ENCODE measurements at regions not wholly inside any gene's neighbourhood (a gene's known extent, or its start where the extent isn't known, plus 50 kb on each side); places are given as distances from the start of the nearest gene placed in this dataset.

DNA sequence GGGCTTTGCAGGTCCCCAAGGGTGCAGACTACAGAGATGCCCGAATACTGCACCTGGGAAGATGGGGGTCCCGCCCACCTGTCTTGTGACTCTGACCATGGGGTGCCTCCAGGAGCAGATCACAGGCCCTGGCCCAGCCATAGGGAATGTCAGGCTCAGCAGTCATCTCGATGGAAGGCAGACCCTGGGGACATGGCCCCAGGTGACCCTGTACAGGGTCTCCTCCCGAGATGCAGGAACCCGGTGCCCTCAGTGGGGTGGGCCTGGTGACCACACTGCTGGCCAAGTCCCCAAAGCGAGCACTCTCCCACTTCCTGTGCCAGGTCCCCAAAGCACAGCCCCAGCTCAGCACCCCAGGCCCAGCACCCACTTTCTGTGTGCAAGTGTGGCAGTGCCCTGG lies 903.7 kb upstream of the USP15 start:
- WGBS, 2 experiments = 91 to 92% methylated on average over 6 of the region's 6 CpGs
- H3K9me3 ChIP-seq (ENCODE audit: control insufficient read depth, low read length) = no peaks in the 10 kb centered on the region
- H3K27ac ChIP-seq (ENCODE audit: insufficient read depth, low read depth, low read length, poor library complexity, severe bottlenecking) = no peak overlapping the region
- no peak overlapping the region for H3K4me3 ChIP-seq (ENCODE audit: insufficient read depth, low read depth, low read length)
- H3K27me3 ChIP-seq (ENCODE audit: control insufficient read depth, insufficient read depth, low read length, poor library complexity, severe bottlenecking) = no peaks in the 10 kb centered on the region
- no peaks in the 10 kb centered on the region for H3K4me1 ChIP-seq (ENCODE audit: control insufficient read depth, insufficient read depth, low read length)
- H3K36me3 ChIP-seq (ENCODE audit: control insufficient read depth, insufficient read depth, low read length) = no peaks in the 10 kb centered on the region

DNA sequence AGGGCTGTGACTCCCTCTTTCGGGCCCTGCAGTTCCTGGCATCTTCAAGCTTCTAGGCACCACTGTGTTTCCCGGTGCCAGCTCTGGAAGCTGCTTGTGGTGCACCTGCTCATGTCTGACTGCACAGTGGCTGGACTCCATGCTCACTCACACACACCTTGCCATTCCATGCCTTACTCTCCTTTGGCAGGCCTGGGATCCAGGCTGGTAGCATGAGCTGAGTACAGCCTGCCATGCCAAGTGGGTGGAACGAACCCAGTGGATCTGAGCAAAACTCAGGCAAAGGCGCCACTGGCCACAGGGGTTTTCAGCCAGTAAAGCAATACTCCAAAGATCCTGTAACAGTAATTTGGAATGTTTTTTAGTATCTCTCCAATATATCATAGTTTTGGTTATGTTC lies 902.7 kb upstream of the USP15 start:
- Histone ChIP-seq H3K4me1 (ENCODE audit: control insufficient read depth, insufficient read depth, low read length) (no peaks in the 10 kb centered on the region), H3K9me3 (ENCODE audit: control insufficient read depth, low read length) (no peaks in the 10 kb centered on the region), H3K4me3 (ENCODE audit: insufficient read depth, low read depth, low read length) (no peak overlapping the region), H3K27ac (ENCODE audit: insufficient read depth, low read depth, low read length, poor library complexity, severe bottlenecking) (no peak overlapping the region), H3K27me3 (ENCODE audit: control insufficient read depth, insufficient read depth, low read length, poor library complexity, severe bottlenecking) (no peaks in the 10 kb centered on the region), H3K36me3 (ENCODE audit: control insufficient read depth, insufficient read depth, low read length) (no peaks in the 10 kb centered on the region)
- WGBS, 2 experiments = 83 to 95% methylated on average over 4 of the region's 4 CpGs

DNA sequence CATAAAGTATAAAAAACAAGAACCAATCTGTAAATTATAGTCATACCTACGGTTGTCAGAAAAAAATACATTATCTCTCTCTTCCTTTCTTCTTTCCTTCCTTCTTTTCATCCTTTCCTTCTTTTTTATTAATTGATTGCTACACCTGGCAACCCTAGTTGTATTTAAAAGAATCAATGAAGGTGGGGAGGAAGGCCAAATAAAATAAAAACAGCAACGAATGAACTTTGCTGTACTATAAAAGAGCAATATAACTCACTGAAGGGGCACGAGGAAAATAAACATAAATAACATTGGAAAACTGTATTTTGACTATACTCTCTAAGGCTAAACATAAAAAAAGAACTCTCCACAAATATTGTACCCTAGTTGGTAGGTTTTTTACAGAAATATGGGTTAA lies 898.2 kb upstream of the USP15 start:
- Histone ChIP-seq H3K27ac (ENCODE audit: insufficient read depth, low read depth, low read length, poor library complexity, severe bottlenecking) (no peak overlapping the region), H3K4me3 (ENCODE audit: insufficient read depth, low read depth, low read length) (no peak overlapping the region), H3K9me3 (ENCODE audit: control insufficient read depth, low read length) (no peaks in the 10 kb centered on the region), H3K36me3 (ENCODE audit: control insufficient read depth, insufficient read depth, low read length) (no peaks in the 10 kb centered on the region), H3K4me1 (ENCODE audit: control insufficient read depth, insufficient read depth, low read length) (no peaks in the 10 kb centered on the region), H3K27me3 (ENCODE audit: control insufficient read depth, insufficient read depth, low read length, poor library complexity, severe bottlenecking) (no peaks in the 10 kb centered on the region)
- WGBS, 2 experiments = 73 to 92% methylated on average over 3 of the region's 3 CpGs

DNA sequence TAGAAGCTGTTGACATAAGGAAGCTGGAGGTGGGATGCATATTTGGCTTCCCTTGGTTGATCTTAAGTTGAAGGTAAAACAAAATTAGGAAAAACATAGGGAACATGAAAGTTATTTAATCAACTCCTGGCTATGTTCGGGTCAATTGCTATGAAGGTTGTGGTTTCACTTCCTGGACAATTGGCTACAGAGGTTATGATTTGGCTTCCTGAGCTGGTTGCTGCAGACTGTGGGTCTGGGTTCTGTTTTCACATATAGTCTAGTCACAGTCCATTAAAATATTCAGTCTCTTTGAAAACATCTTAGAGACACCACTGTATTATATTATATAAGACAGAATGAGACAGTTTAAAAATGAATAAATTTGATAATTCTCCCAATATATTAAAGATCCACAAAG lies 895.2 kb upstream of the USP15 start:
- Histone ChIP-seq H3K27ac (ENCODE audit: insufficient read depth, low read depth, low read length, poor library complexity, severe bottlenecking) (no peak overlapping the region), H3K27me3 (ENCODE audit: control insufficient read depth, insufficient read depth, low read length, poor library complexity, severe bottlenecking) (no peaks in the 10 kb centered on the region), H3K9me3 (ENCODE audit: control insufficient read depth, low read length) (no peaks in the 10 kb centered on the region), H3K4me3 (ENCODE audit: insufficient read depth, low read depth, low read length) (no peak overlapping the region), H3K4me1 (ENCODE audit: control insufficient read depth, insufficient read depth, low read length) (no peaks in the 10 kb centered on the region), H3K36me3 (ENCODE audit: control insufficient read depth, insufficient read depth, low read length) (no peaks in the 10 kb centered on the region)
- 93 to 96% methylated on average over 1 of the region's 1 CpG for WGBS, 2 experiments

DNA sequence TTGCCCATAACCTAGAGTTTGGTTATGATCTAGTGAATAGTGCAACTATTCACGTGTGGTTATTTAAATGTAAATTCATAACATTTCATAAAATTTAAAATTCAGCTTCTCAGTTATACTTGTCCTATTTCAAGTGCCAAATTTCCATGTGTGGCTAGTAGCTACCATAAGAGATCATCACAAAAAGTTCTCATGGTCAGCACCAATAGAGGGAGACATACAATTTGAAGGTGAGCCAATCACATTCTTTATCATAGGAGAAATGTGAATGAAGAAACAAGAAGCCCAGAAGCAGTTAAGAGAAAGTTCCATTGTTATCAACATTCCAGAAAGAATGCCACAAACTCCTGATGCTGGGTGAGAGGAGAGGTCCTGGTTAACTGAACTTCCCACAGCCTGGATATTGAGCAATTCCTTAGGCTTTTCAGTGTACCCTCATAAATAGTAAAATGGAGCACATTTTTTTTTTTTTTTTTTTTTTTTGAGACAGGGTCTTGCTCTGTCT lies 892.9 kb upstream of the USP15 start:
- no peak overlapping the region for H3K4me3 ChIP-seq (ENCODE audit: insufficient read depth, low read depth, low read length)
- H3K9me3 ChIP-seq (ENCODE audit: control insufficient read depth, low read length) = no peaks in the 10 kb centered on the region
- H3K36me3 ChIP-seq (ENCODE audit: control insufficient read depth, insufficient read depth, low read length) = no peaks in the 10 kb centered on the region
- WGBS, 2 experiments = 83% methylated on average over 1 of the region's 1 CpG; no CpG with 5 or more reads in 1 of the 2 experiments
- H3K27me3 ChIP-seq (ENCODE audit: control insufficient read depth, insufficient read depth, low read length, poor library complexity, severe bottlenecking) = no peaks in the 10 kb centered on the region
- no peak overlapping the region for H3K27ac ChIP-seq (ENCODE audit: insufficient read depth, low read depth, low read length, poor library complexity, severe bottlenecking)
- H3K4me1 ChIP-seq (ENCODE audit: control insufficient read depth, insufficient read depth, low read length) = no peaks in the 10 kb centered on the region

DNA sequence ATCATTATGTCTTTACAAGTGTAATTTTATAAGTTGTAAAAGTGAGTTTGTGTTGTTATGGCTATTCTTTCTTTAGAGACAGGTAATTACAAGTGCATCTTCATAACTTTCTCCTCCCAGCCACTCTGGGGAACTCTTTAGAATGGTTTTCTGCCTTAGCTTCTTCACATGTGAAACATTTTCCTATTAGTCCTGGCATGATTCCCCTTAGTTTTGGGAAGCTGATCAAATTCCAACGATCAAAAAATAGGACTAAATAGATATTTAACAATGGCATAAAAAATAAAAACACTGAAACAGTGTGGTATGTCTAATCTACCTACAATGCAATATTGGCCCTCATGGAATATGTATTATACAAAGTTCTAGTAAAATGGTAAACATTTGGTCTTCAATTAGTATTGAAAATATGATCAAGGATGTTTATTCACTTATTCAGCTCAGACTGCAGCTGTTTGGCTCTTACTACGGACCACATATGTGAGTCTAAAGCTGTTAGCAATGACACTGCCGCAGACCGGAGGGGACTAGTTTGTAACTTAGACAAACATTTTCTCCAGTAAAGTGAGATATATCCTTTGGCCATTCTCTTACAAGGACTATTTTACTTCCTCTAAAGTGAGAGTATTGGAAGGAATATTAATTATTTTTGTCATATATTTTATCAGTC lies 890.8 kb upstream of the USP15 start:
- no peak overlapping the region for H3K4me3 ChIP-seq (ENCODE audit: insufficient read depth, low read depth, low read length)
- no peaks in the 10 kb centered on the region for H3K4me1 ChIP-seq (ENCODE audit: control insufficient read depth, insufficient read depth, low read length)
- no peaks in the 10 kb centered on the region for H3K9me3 ChIP-seq (ENCODE audit: control insufficient read depth, low read length)
- H3K36me3 ChIP-seq (ENCODE audit: control insufficient read depth, insufficient read depth, low read length) = no peaks in the 10 kb centered on the region
- H3K27me3 ChIP-seq (ENCODE audit: control insufficient read depth, insufficient read depth, low read length, poor library complexity, severe bottlenecking) = no peaks in the 10 kb centered on the region
- 71 to 92% methylated on average over 3 to 4 of the region's 4 CpGs for WGBS, 2 experiments
- no peak overlapping the region for H3K27ac ChIP-seq (ENCODE audit: insufficient read depth, low read depth, low read length, poor library complexity, severe bottlenecking)

DNA sequence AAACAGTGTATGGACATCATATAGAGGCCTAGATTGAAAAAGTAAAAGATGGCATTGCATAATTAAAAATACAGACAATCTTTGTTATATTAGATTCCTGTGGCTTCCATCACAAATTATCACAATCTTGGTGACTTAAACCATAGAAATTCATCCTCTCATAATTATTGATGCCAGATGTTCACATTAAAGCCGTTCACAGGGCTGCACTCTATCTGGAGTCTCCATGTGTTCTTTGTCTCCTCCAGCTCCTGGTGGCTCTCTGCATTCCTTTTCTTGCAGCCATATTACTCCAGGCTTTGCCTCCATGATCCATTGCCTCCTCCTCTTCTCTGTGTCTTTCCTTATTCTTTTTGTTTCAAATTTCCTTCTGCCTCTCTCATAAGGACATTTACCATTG lies 875.7 kb upstream of the USP15 start:
- peaks cover 4% of the 10 kb centered on the region for H3K9me3 ChIP-seq (ENCODE audit: control insufficient read depth, low read length)
- H3K27ac ChIP-seq (ENCODE audit: insufficient read depth, low read depth, low read length, poor library complexity, severe bottlenecking) = no peak overlapping the region
- no peaks in the 10 kb centered on the region for H3K27me3 ChIP-seq (ENCODE audit: control insufficient read depth, insufficient read depth, low read length, poor library complexity, severe bottlenecking)
- H3K36me3 ChIP-seq (ENCODE audit: control insufficient read depth, insufficient read depth, low read length) = no peaks in the 10 kb centered on the region
- no peak overlapping the region for H3K4me3 ChIP-seq (ENCODE audit: insufficient read depth, low read depth, low read length)
- H3K4me1 ChIP-seq (ENCODE audit: control insufficient read depth, insufficient read depth, low read length) = no peaks in the 10 kb centered on the region
- WGBS, 2 experiments = 82 to 94% methylated on average over 1 of the region's 1 CpG

DNA sequence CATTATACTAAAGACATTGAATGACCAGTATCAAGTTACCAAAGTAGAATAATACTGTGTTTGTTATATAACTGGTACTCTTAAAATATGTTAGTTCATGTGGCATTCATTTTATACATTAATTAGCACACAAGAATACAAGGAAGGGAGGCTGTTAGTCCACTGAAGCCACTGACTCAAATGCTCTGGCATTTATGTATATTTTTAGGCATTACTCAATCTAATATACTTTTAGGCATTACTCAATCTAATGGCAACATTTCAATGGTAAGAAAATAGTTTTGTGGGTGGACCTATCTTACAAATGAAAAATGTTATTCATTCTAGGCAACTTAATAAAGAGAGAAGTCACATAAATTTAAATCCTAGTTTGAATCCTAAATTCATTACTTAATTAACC lies 874.4 kb upstream of the USP15 start:
- Histone ChIP-seq H3K4me3 (ENCODE audit: insufficient read depth, low read depth, low read length) (no peak overlapping the region), H3K4me1 (ENCODE audit: control insufficient read depth, insufficient read depth, low read length) (no peaks in the 10 kb centered on the region), H3K9me3 (ENCODE audit: control insufficient read depth, low read length) (peaks cover 4% of the 10 kb centered on the region), H3K27me3 (ENCODE audit: control insufficient read depth, insufficient read depth, low read length, poor library complexity, severe bottlenecking) (no peaks in the 10 kb centered on the region), H3K27ac (ENCODE audit: insufficient read depth, low read depth, low read length, poor library complexity, severe bottlenecking) (no peak overlapping the region), H3K36me3 (ENCODE audit: control insufficient read depth, insufficient read depth, low read length) (no peaks in the 10 kb centered on the region)

DNA sequence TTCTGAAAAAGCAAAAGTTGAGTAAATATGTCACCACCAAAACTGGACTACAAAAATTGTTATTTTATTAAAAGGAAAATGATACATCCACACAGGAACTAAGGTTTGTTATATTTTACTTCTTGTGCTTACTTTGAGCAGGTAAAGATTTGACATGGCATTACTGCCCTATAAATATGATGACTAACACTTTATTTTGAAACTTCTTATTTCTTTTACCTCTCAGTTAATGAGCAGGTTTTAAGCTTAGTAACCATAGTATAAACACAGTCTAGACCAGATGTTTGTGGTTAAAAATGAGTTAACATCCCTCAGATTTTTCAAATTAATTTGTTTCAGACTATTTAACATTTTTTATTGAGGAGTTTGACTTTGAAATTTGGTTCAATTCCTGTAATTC lies 862.5 kb upstream of the USP15 start:
- H3K27me3 ChIP-seq (ENCODE audit: control insufficient read depth, insufficient read depth, low read length, poor library complexity, severe bottlenecking) = no peaks in the 10 kb centered on the region
- H3K27ac ChIP-seq (ENCODE audit: insufficient read depth, low read depth, low read length, poor library complexity, severe bottlenecking) = no peak overlapping the region
- H3K9me3 ChIP-seq (ENCODE audit: control insufficient read depth, low read length) = no peaks in the 10 kb centered on the region
- H3K4me1 ChIP-seq (ENCODE audit: control insufficient read depth, insufficient read depth, low read length) = no peaks in the 10 kb centered on the region
- no peak overlapping the region for H3K4me3 ChIP-seq (ENCODE audit: insufficient read depth, low read depth, low read length)
- no peaks in the 10 kb centered on the region for H3K36me3 ChIP-seq (ENCODE audit: control insufficient read depth, insufficient read depth, low read length)

DNA sequence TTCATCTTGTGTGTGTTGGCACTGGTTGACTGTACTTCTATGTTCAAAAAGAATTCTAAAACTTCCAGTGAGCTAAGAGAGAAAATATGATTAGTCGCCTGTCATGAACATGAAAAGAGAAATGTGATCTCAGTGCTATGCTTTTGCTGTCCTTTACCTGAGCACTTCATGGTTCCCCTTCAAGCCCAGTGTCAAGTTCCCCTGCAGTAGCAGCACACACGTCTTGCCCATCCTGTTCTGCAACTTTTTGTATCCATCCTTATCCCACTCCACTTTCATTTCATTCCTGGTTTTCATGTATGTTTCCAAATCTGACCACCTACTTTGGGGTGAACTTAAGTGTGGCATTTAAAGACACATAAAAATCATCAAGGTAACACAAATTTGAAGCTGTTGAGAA lies 848.0 kb upstream of the USP15 start:
- Histone ChIP-seq H3K4me3 (ENCODE audit: insufficient read depth, low read depth, low read length) (no peak overlapping the region), H3K36me3 (ENCODE audit: control insufficient read depth, insufficient read depth, low read length) (no peaks in the 10 kb centered on the region), H3K4me1 (ENCODE audit: control insufficient read depth, insufficient read depth, low read length) (no peaks in the 10 kb centered on the region), H3K27ac (ENCODE audit: insufficient read depth, low read depth, low read length, poor library complexity, severe bottlenecking) (no peak overlapping the region), H3K27me3 (ENCODE audit: control insufficient read depth, insufficient read depth, low read length, poor library complexity, severe bottlenecking) (no peaks in the 10 kb centered on the region), H3K9me3 (ENCODE audit: control insufficient read depth, low read length) (no peaks in the 10 kb centered on the region)
- WGBS, 2 experiments = 77 to 82% methylated on average over 2 of the region's 2 CpGs

DNA sequence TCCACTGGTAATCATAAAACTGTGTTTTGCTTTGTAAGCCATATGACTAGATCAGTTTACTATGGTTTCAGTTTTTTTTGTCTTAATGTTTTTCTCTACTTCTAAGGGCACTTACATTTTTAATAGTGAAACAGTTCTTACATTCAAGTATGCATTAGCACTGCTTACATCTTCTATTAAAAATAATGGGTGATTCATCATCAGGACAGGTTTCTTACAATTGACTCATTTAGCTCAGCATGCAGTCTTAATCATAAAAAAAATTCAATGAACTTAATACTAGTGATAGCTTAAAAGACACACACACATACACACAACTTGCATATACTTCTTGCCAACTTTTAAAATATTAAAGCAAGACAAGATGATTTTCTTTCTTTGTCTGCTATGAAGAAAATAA lies 845.7 kb upstream of the USP15 start:
- Histone ChIP-seq H3K27ac (ENCODE audit: insufficient read depth, low read depth, low read length, poor library complexity, severe bottlenecking) (no peak overlapping the region), H3K4me1 (ENCODE audit: control insufficient read depth, insufficient read depth, low read length) (no peaks in the 10 kb centered on the region), H3K27me3 (ENCODE audit: control insufficient read depth, insufficient read depth, low read length, poor library complexity, severe bottlenecking) (no peaks in the 10 kb centered on the region), H3K4me3 (ENCODE audit: insufficient read depth, low read depth, low read length) (no peak overlapping the region), H3K9me3 (ENCODE audit: control insufficient read depth, low read length) (no peaks in the 10 kb centered on the region), H3K36me3 (ENCODE audit: control insufficient read depth, insufficient read depth, low read length) (no peaks in the 10 kb centered on the region)

All from ectodermal cell (in vitro differentiated cells).